ENCODE measurements at regions not wholly inside any gene's neighbourhood (a gene's known extent, or its start where the extent isn't known, plus 50 kb on each side); places are given as distances from the start of the nearest gene placed in this dataset.

GRCh38 chr20:63117661-63118302, 98.1 kb downstream of the YTHDF1 start:
- TF ChIP-seq CTCF (conservative IDR thresholded peaks at IDR 0.05; ENCODE audit: low read depth, low read length) (no peak), EZH2 (IDR thresholded peaks at IDR 0.05; ENCODE audit: low read length, unreplicated experiment) (no peak), EZH2phosphoT487 (IDR thresholded peaks at IDR 0.05; ENCODE audit: borderline replicate concordance, low read length) (no peak)

Data from PC-3 (cell line).